ENCODE measurements at regions not wholly inside any gene's neighbourhood (a gene's known extent, or its start where the extent isn't known, plus 50 kb on each side); places are given as distances from the start of the nearest gene placed in this dataset.

- no peak for DNase-seq (ENCODE audit: low read depth in 2 of 2)
Observed at GRCh38 chr6:108734271-108734922, 113.8 kb upstream of the ARMC2 start.

- DNase-seq (ENCODE audit: low read depth in 2 of 2), result no peak
Observed at GRCh38 chr6:108735310-108736001, 112.8 kb upstream of the ARMC2 start.

GRCh38 chr6:108736002-108736361, 112.2 kb upstream of the ARMC2 start:
- no peak for DNase-seq (ENCODE audit: low read depth in 2 of 2)

GRCh38 chr6:108736832-108737231, 111.4 kb upstream of the ARMC2 start:
- no peak for DNase-seq (ENCODE audit: low read depth in 2 of 2)

GRCh38 chr6:108737594-108738546, 110.4 kb upstream of the ARMC2 start:
- no peak for DNase-seq (ENCODE audit: low read depth in 2 of 2)

- no peak for DNase-seq (ENCODE audit: low read depth in 2 of 2)
Observed at GRCh38 chr6:108738684-108739416, 109.4 kb upstream of the ARMC2 start.

GRCh38 chr6:108739496-108740330, 108.5 kb upstream of the ARMC2 start:
- DNase-seq (ENCODE audit: low read depth in 2 of 2), result no peak

- DNase-seq (ENCODE audit: low read depth in 2 of 2), result no peak
Observed at GRCh38 chr6:108741331-108741989, 106.8 kb upstream of the ARMC2 start.

- DNase-seq (ENCODE audit: low read depth in 2 of 2), result no peak
Observed at GRCh38 chr6:108742041-108742440, 106.2 kb upstream of the ARMC2 start.

GRCh38 chr6:108744244-108744972, 103.8 kb upstream of the ARMC2 start:
- DNase-seq (ENCODE audit: low read depth in 2 of 2), result no peak

GRCh38 chr6:108744996-108745395, 103.2 kb upstream of the ARMC2 start:
- DNase-seq (ENCODE audit: low read depth in 2 of 2), result no peak

GRCh38 chr6:108745664-108746336, 102.4 kb upstream of the ARMC2 start:
- no peak for DNase-seq (ENCODE audit: low read depth in 2 of 2)

GRCh38 chr6:108746366-108746765, 101.9 kb upstream of the ARMC2 start:
- no peak for DNase-seq (ENCODE audit: low read depth in 2 of 2)

- no peak for DNase-seq (ENCODE audit: low read depth in 2 of 2)
Observed at GRCh38 chr6:108746836-108747575, 101.2 kb upstream of the ARMC2 start.

GRCh38 chr6:108748055-108748454, 100.2 kb upstream of the ARMC2 start:
- DNase-seq (ENCODE audit: low read depth in 2 of 2), result no peak

GRCh38 chr6:108748959-108749358, 99.3 kb upstream of the ARMC2 start:
- no peak for DNase-seq (ENCODE audit: low read depth in 2 of 2)

GRCh38 chr6:108750801-108751200, 97.4 kb upstream of the ARMC2 start:
- no peak for DNase-seq (ENCODE audit: low read depth in 2 of 2)

GRCh38 chr6:108751282-108751681, 96.9 kb upstream of the ARMC2 start:
- DNase-seq (ENCODE audit: low read depth in 2 of 2), result no peak
